Body of pancreas (tissue), 4 donors: ENCODE measurements at regions not wholly inside any gene's neighbourhood (a gene's known extent, or its start where the extent isn't known, plus 50 kb on each side); places are given as distances from the start of the nearest gene placed in this dataset.

ENCODE experiments used
- CTCF ChIP-seq, 7 experiments: fragments of 450-650 bp in 4 of 7; fragments of 200-600 bp in 3 of 7; sonication (generic) in 3 of 7; IDR thresholded peaks; one replicate each; pipeline ENCODE4 v1.5.1; 2016 to 2019; ENCODE audit warnings: antibody characterized with exemption in 7 of 7
- POLR2A ChIP-seq, 3 donors: fragments of 450-650 bp; IDR thresholded peaks; one replicate each; pipeline ENCODE4 v1.6.1; 2016; ENCODE audit warnings: antibody characterized with exemption in 3 of 3, mild to moderate bottlenecking in 2 of 3

- no peak for TF ChIP-seq POLR2A (IDR thresholded peaks at IDR 0.05)
- TF ChIP-seq CTCF (IDR thresholded peaks at IDR 0.05): no peak
These were observed 286.6 kb downstream of the LIG4 start for GRCh38 chr13:107928762-107929161.
